GM12878 (cell line): ENCODE measurements at regions not wholly inside any gene's neighbourhood (a gene's known extent, or its start where the extent isn't known, plus 50 kb on each side); places are given as distances from the start of the nearest gene placed in this dataset.

Experiments used
- ATAC-seq: fragments of 200-7000 bp; cut with Tn5 transposase; 3 replicates; pipeline ENCODE4 v1.9.1; 2020; ENCODE audit warnings: mild to moderate bottlenecking, moderate library complexity
- BruUV-seq: library from RNA; stranded (reverse); fragments of 400-500 nt; replicated peaks from 2 replicates; lab custom pipeline; 2021; lab: Mats Ljungman, UMichigan
- CTCF ChIA-PET: fragments of 300-600 bp; sonication (Branson Sonifier 250); formaldehyde crosslinking; extraction: SDS; loops from one replicate; lab custom pipeline; 2021; ENCODE audit warnings: inconsistent platforms; lab: Yijun Ruan, JAX
- POLR2A ChIA-PET: fragments of 350-600 bp; formaldehyde crosslinking; extraction: SDS; loops from one replicate; lab custom pipeline; 2021; ENCODE audit warnings: inconsistent platforms; lab: Charles Lee
- RAD21 ChIA-PET: fragments of 300-600 bp; sonication (Branson Sonifier 250); formaldehyde crosslinking; loops from one replicate; lab custom pipeline; 2023; ENCODE audit warnings: antibody characterized with exemption; ENCODE audit not compliant: unreplicated experiment; lab: Charles Lee
- SMC1A ChIA-PET: fragments of 300-600 bp; sonication (Branson Sonifier 250); formaldehyde crosslinking; loops from one replicate; lab custom pipeline; 2023; ENCODE audit not compliant: unreplicated experiment, uncharacterized antibody; lab: Charles Lee
- DNase-seq: peaks from one replicate; pipeline ENCODE4 v3.0.0-alpha.2; 2011; ENCODE audit warnings: low read depth, low spot score
- FAIRE-seq: peaks from 3 replicates; lab custom pipeline; 2011; peaks lifted over from hg19 to GRCh38; lab: Jason Lieb, UNC
- H2AFZ ChIP-seq: 2 replicates; pipeline ENCODE4 v1.6.0; 2011; ENCODE audit warnings: low read depth, low read length, control low read depth; ENCODE audit not compliant: control insufficient read depth
- H3K27ac ChIP-seq: 2 replicates; pipeline ENCODE4 v1.5.1; 2011; ENCODE audit warnings: control low read depth; ENCODE audit not compliant: control insufficient read depth, insufficient read depth
- H3K27me3 ChIP-seq, 2 experiments: replicated peaks in 1 of 2; 2 replicates each; pipeline versions ENCODE4 v1.6.0 to v1.6.1; 2011; ENCODE audit warnings: low read length in 1 of 2; ENCODE audit not compliant: control insufficient read depth in 2 of 2, insufficient read depth in 2 of 2
- H3K36me3 ChIP-seq, 2 experiments: 2 replicates each; pipeline ENCODE4 v1.5.1; 2011; ENCODE audit warnings: low read length in 1 of 2; ENCODE audit not compliant: control insufficient read depth in 2 of 2, insufficient read depth in 2 of 2
- H3K4me1 ChIP-seq: 2 replicates; pipeline ENCODE4 v1.6.1; 2011; ENCODE audit warnings: mild to moderate bottlenecking, low read length, moderate library complexity, mixed read lengths; ENCODE audit not compliant: control insufficient read depth, insufficient read depth
- H3K4me2 ChIP-seq: 2 replicates; pipeline ENCODE4 v1.6.0; 2011; ENCODE audit warnings: control low read depth; ENCODE audit not compliant: control insufficient read depth, insufficient read depth
- H3K4me3 ChIP-seq: fragments of 200-600 bp; sonication (generic); 2 replicates; pipeline ENCODE4 v1.5.1; 2016
- H3K79me2 ChIP-seq: 2 replicates; pipeline ENCODE4 v1.6.0; 2011; ENCODE audit warnings: low read length; ENCODE audit not compliant: control insufficient read depth, insufficient read depth
- H3K9ac ChIP-seq: 2 replicates; pipeline ENCODE4 v1.8.0; 2011; ENCODE audit warnings: low read length, control low read depth, mixed read lengths; ENCODE audit not compliant: control insufficient read depth, insufficient read depth
- H3K9me3 ChIP-seq: replicated peaks from 3 replicates; pipeline ENCODE4 v1.5.1; 2011; ENCODE audit warnings: mild to moderate bottlenecking, low read length; ENCODE audit not compliant: control insufficient read depth, insufficient read depth
- H4K20me1 ChIP-seq: 2 replicates; pipeline ENCODE4 v1.6.0; 2011; ENCODE audit not compliant: control insufficient read depth, insufficient read depth
- BACH1 ChIP-seq: fragments of 450-650 bp; IDR thresholded peaks from 2 replicates; pipeline ENCODE4 v1.6.1; 2017; ENCODE audit warnings: mild to moderate bottlenecking, borderline replicate concordance
- CHD1 ChIP-seq: IDR thresholded peaks from 2 replicates; pipeline ENCODE4 v1.6.1; 2012; ENCODE audit warnings: low read depth, low read length, improper control_type of control experiment
- DPF2 ChIP-seq: fragments of 450-650 bp; IDR thresholded peaks from 2 replicates; pipeline ENCODE4 v1.6.1; 2017; ENCODE audit warnings: mild to moderate bottlenecking
- ETV6 ChIP-seq, 2 experiments: fragments of 450-650 bp in 1 of 2; IDR thresholded peaks in 1 of 2; conservative IDR thresholded peaks in 1 of 2; 2 replicates each; pipeline ENCODE4 v1.6.1; 2014; ENCODE audit warnings: antibody characterized with exemption in 1 of 2, borderline replicate concordance in 1 of 2, low read depth in 1 of 2, mild to moderate bottlenecking in 1 of 2, moderate library complexity in 1 of 2
- EZH2 ChIP-seq: IDR thresholded peaks from 2 replicates; pipeline ENCODE4 v1.6.1; 2012; ENCODE audit warnings: low read depth, mild to moderate bottlenecking, control low read depth, inconsistent platforms, low read length, borderline replicate concordance; ENCODE audit not compliant: control insufficient read depth
- FOS ChIP-seq: IDR thresholded peaks from 3 replicates; pipeline ENCODE4 v1.6.1; 2011; ENCODE audit warnings: borderline replicate concordance; ENCODE audit not compliant: insufficient read length; ENCODE audit errors: extremely low read depth
- GABPA ChIP-seq: IDR thresholded peaks from 2 replicates; pipeline ENCODE4 v1.6.1; 2014; ENCODE audit warnings: antibody characterized with exemption, low read depth, mild to moderate bottlenecking, inconsistent platforms
- IKZF2 ChIP-seq, 2 experiments: fragments of 450-650 bp; IDR thresholded peaks; 2 replicates each; pipeline ENCODE4 v1.6.1; 2017; ENCODE audit warnings: mild to moderate bottlenecking in 2 of 2, moderate library complexity in 2 of 2
- IRF4 ChIP-seq: IDR thresholded peaks from 2 replicates; pipeline ENCODE4 v1.6.1; 2011; ENCODE audit warnings: low read depth, low read length
- JUNB ChIP-seq: IDR thresholded peaks from 2 replicates; pipeline ENCODE4 v1.6.1; 2016; ENCODE audit warnings: antibody characterized with exemption, mild to moderate bottlenecking
- KDM1A ChIP-seq: fragments of 200-600 bp; sonication (generic); IDR thresholded peaks from 2 replicates; pipeline ENCODE4 v1.6.1; 2016; ENCODE audit warnings: borderline replicate concordance
- MTA3 ChIP-seq: IDR thresholded peaks from 2 replicates; pipeline ENCODE4 v1.6.1; 2012; ENCODE audit warnings: low read length, inconsistent platforms, borderline replicate concordance
- MYB ChIP-seq: fragments of 150-350 bp; IDR thresholded peaks from 2 replicates; pipeline ENCODE4 v1.6.1; 2014; ENCODE audit warnings: mild to moderate bottlenecking, low read depth, low read length, borderline replicate concordance
- NFXL1 ChIP-seq: fragments of 450-650 bp; IDR thresholded peaks from 2 replicates; pipeline ENCODE4 v1.6.1; 2017; ENCODE audit warnings: antibody characterized with exemption, mild to moderate bottlenecking, borderline replicate concordance
- POLR2AphosphoS5 ChIP-seq: IDR thresholded peaks from 2 replicates; pipeline ENCODE4 v1.6.1; 2011; ENCODE audit warnings: mild to moderate bottlenecking, low read length, inconsistent platforms
- SIN3A ChIP-seq: IDR thresholded peaks from 2 replicates; pipeline ENCODE4 v1.6.1; 2012; ENCODE audit warnings: low read depth, low read length, improper control_type of control experiment
- SP1 ChIP-seq: IDR thresholded peaks from one replicate; pipeline ENCODE4 v1.6.1; 2011; ENCODE audit warnings: low read depth, low read length
- STAT1 ChIP-seq: fragments of 450-650 bp; conservative IDR thresholded peaks from 2 replicates; pipeline ENCODE4 v1.6.1; 2014; ENCODE audit warnings: antibody characterized with exemption, mild to moderate bottlenecking
- ZZZ3 ChIP-seq: IDR thresholded peaks from 2 replicates; pipeline ENCODE4 v1.6.1; 2011; ENCODE audit warnings: low read depth; ENCODE audit not compliant: control insufficient read depth, insufficient read length
- WGBS: methylation state at CpG from one replicate; pipeline ENCODE4 v1.1.6; 2016; ENCODE audit warnings: low lambda C conversion rate; ENCODE audit not compliant: insufficient replicate concordance, insufficient coverage; ENCODE audit errors: missing lambda C conversion rate; 5-methylcytosine and 5-hydroxymethylcytosine counted together
- in situ Hi-C: fragments of 300-500 bp; cut with MboI; formaldehyde crosslinking; loops from 9 replicates; pipeline ENCODE4 v1.14.3; 2018; ENCODE audit warnings: mixed read lengths
- intact Hi-C: fragments of 100-400 bp; cut with micrococcal nuclease; formaldehyde crosslinking; loops from one replicate; pipeline ENCODE4 v1.14.2; 2022; ENCODE audit not compliant: unreplicated experiment
- TF ChIP-seq, protein P1 (sequence below): fragments of 450-650 bp; IDR thresholded peaks from 2 replicates; pipeline ENCODE4 v1.6.1; 2017; ENCODE audit warnings: mild to moderate bottlenecking, moderate library complexity

DNA sequence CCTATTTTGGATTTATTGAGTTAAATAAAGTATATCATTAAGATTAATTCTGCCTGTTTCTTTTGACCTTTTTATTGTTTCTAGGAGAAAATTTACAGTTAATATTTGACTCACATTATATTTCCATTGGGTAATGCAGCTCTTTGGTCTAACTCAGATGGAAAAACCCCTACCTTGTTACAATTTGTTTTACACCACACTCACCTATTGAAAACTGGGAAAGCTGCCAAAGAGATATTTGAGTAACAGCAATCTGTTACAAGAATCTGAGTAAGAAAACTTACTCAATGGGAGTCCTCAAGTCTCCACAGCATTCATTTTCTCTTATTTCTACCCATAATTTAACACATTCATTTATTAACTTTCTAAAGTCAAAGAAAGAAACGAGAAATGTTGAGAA is 108.0 kb upstream of the TLL1 start:
- in situ Hi-C loops (no loop called here), intact Hi-C loops (no loop called here)
- no peak overlapping the region for H2AFZ ChIP-seq
- ChIA-PET RAD21 (no interaction called here), CTCF (interaction anchor here (1.0 kb wide), 1 partner anchor 27 kb away, joined by 4 read pairs; no protein-coding TSS in a partner anchor), POLR2A (no interaction called here), SMC1A (interaction anchor here (1.0 kb wide), 1 partner anchor 21 kb away, joined by 4 read pairs; no protein-coding TSS in a partner anchor)
- no peaks in the 10 kb centered on the region for H3K4me1 ChIP-seq
- TF ChIP-seq ZZZ3: no peak
- no peak for TF ChIP-seq NFXL1
- no peak for TF ChIP-seq DPF2
- TF ChIP-seq JUNB: no peak
- no peak for TF ChIP-seq MYB
- TF ChIP-seq EZH2: no peak
- TF ChIP-seq STAT1: no peak
- TF ChIP-seq FOS: no peak
- TF ChIP-seq, protein P1, sequence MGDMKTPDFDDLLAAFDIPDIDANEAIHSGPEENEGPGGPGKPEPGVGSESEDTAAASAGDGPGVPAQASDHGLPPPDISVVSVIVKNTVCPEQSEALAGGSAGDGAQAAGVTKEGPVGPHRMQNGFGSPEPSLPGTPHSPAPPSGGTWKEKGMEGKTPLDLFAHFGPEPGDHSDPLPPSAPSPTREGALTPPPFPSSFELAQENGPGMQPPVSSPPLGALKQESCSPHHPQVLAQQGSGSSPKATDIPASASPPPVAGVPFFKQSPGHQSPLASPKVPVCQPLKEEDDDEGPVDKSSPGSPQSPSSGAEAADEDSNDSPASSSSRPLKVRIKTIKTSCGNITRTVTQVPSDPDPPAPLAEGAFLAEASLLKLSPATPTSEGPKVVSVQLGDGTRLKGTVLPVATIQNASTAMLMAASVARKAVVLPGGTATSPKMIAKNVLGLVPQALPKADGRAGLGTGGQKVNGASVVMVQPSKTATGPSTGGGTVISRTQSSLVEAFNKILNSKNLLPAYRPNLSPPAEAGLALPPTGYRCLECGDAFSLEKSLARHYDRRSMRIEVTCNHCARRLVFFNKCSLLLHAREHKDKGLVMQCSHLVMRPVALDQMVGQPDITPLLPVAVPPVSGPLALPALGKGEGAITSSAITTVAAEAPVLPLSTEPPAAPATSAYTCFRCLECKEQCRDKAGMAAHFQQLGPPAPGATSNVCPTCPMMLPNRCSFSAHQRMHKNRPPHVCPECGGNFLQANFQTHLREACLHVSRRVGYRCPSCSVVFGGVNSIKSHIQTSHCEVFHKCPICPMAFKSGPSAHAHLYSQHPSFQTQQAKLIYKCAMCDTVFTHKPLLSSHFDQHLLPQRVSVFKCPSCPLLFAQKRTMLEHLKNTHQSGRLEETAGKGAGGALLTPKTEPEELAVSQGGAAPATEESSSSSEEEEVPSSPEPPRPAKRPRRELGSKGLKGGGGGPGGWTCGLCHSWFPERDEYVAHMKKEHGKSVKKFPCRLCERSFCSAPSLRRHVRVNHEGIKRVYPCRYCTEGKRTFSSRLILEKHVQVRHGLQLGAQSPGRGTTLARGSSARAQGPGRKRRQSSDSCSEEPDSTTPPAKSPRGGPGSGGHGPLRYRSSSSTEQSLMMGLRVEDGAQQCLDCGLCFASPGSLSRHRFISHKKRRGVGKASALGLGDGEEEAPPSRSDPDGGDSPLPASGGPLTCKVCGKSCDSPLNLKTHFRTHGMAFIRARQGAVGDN: no peak
- TF ChIP-seq ETV6 (conservative IDR thresholded peaks at IDR 0.05 in 1 of 2, IDR thresholded peaks at IDR 0.05 in 1 of 2; ENCODE audit: borderline replicate concordance in 1 of 2, low read depth in 1 of 2): no peak
- TF ChIP-seq GABPA: no peak
- TF ChIP-seq SP1: no peak
- TF ChIP-seq IRF4: no peak
- no peak for TF ChIP-seq KDM1A
- no peak for TF ChIP-seq POLR2AphosphoS5
- no peak for TF ChIP-seq IKZF2 (IDR thresholded peaks at IDR 0.05)
- no peak for TF ChIP-seq SIN3A
- TF ChIP-seq BACH1: no peak
- TF ChIP-seq CHD1: no peak
- no peak for TF ChIP-seq MTA3
- no peaks in the 10 kb centered on the region for H3K79me2 ChIP-seq
- H3K4me3 ChIP-seq: no peak overlapping the region
- H3K9ac ChIP-seq: no peak overlapping the region
- no peak overlapping the region for H3K27ac ChIP-seq
- BruUV-seq: no TSS peak
- no peaks in the 10 kb centered on the region for H3K36me3 ChIP-seq
- H3K9me3 ChIP-seq: no peaks in the 10 kb centered on the region
- FAIRE-seq: no peak
- 0% methylated on average over 1 of the region's 1 CpG for WGBS
- no peaks in the 10 kb centered on the region for H4K20me1 ChIP-seq
- H3K4me2 ChIP-seq: no peak overlapping the region
- H3K27me3 ChIP-seq: no peaks in the 10 kb centered on the region
- ATAC-seq: no peak
- no peak for DNase-seq
